NCI-H82 (cell line): ENCODE measurements at regions not wholly inside any gene's neighbourhood (a gene's known extent, or its start where the extent isn't known, plus 50 kb on each side); places are given as distances from the start of the nearest gene placed in this dataset.

Experiments used
- DNase-seq: peaks from one replicate; lab custom pipeline; 2025; lab: John Stamatoyannopoulos, UW

DNA sequence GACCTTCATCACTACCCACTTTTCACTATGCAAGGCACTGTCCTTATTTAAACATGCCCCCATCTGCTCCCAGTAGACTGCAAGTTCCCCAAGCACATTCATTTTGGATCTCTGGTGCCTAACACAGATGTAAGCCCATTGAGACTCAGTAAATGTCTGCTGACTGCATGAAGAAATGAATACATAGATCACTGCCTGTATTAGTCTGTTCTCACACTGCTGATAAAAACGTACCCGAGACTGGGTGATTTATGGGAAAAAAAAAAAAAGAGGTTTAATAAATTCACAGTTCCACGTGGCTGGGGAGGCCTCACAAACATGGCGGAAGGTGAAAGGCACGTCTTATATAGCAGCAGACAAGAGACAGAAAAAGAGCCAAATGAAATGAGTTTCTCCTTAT is 204.9 kb downstream of the ATG4C start:
- DNase-seq, result no peak

GRCh38 chr1:62989497-62989896 is 205.6 kb downstream of the ATG4C start:
- peak; percentile 31 for DNase-seq

DNA sequence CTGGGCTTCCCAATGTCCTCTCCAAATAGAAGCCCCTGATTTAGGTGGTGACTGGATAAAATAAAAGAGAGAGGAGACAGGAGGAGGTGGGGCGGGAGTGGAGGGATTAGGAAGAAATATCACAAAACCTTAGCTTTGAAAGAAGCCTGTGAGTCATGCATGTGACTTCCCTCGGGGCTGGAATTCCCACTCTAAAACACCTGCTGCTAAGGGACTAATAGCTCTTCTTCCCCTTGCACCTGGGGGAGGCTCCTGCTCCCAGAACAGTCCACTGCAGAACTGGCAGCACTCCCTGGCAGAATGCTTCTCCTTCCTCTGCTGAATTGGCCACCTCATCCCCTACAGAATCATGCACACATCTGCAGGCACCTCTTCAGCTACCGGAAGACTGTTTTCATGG is 207.2 kb downstream of the ATG4C start:
- DNase-seq, result no peak

- DNase-seq, result no peak
Measured at GRCh38 chr1:62993844-62994243, 209.9 kb downstream of the ATG4C start.

DNA sequence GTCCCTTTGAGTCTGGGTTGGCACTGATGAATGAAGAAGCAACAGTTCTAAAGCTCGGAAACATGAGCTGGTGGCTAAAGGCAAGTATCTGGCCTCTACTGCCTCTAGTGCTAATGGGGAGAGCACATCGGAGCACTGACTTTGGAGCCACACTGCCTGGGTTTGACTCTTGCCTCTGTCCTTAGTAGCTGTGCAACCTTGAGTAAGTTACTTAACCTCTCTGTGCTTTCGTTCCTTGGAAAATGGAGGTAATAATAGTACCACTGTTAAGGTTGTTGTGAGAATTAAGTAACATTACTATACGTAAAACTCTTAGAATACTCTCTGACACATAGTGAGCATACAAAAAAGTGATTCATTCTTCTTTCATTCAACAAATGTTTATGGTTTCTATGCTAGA is 211.2 kb downstream of the ATG4C start:
- DNase-seq, result no peak

GRCh38 chr1:62997884-62998283 is 214.0 kb downstream of the ATG4C start:
- DNase-seq, result no peak

GRCh38 chr1:62998845-62999649 is 215.1 kb downstream of the ATG4C start:
- DNase-seq, result no peak

DNA sequence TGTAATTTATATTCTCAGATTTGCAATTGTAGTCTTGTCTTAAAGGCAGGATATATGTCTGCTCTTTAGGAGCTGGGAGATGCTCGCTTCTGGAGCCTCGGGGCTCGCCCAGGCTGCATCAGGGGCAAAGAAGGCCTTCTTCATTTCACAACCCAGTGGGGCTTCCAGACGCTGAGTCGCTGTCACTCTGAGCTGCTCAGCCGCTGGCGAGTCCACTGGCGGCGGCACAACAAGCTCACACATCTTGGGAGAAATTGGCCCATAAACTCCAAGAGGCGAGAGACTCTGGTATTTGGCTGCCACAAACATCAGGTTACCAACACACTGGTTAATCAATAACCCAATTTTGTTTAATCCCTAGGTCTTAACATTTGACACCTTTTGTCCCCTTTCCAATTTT is 216.6 kb downstream of the ATG4C start:
- DNase-seq, result peak; percentile 34

- peak; percentile 35 for DNase-seq
Measured at GRCh38 chr1:63004868-63005267, 220.9 kb downstream of the ATG4C start.

- no peak for DNase-seq
Measured at GRCh38 chr1:63005812-63006211, 221.9 kb downstream of the ATG4C start.

DNA sequence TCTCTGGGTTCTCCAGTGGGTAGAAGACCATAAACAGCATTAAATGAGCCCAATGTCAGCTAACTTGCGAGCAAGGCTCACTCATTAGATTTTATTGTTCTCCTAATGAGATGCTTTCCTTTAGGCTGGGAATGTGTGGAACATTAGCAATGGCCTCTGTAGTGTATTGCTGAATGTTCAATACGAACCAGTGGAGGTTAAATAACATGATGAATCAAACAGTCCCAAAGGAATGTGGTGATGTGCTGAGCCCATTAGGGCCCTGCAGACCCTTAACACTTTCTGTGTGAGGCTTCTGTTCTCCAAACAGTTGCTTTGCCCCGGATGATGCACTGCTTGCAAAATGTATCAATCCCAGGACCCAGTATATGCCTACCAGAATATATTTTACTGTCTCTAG is 225.5 kb downstream of the ATG4C start:
- DNase-seq, result no peak

GRCh38 chr1:63010913-63011660 is 227.2 kb downstream of the ATG4C start:
- DNase-seq, result no peak

GRCh38 chr1:63012339-63012738 is 228.4 kb downstream of the ATG4C start:
- no peak for DNase-seq

DNA sequence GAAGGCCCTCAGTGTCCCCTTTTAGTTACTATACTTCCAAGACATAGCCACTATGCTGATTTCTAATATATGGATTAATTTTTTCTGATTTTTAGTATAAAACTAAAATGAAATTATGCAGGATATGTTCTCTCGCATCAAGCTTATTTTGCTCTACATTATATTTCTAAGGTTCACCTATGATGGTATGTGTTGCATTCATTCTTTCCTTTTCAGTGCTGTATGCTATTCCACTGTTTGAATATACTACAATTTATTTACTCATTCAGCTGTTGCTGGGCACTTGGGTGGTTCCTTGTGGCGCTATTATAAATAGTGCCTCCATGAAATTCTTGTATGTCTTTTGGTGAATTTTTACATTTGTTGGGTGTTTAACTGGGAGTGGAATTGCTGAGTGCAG is 230.3 kb downstream of the ATG4C start:
- DNase-seq, result no peak

GRCh38 chr1:63022319-63022718 is 238.4 kb downstream of the ATG4C start:
- no peak for DNase-seq

DNA sequence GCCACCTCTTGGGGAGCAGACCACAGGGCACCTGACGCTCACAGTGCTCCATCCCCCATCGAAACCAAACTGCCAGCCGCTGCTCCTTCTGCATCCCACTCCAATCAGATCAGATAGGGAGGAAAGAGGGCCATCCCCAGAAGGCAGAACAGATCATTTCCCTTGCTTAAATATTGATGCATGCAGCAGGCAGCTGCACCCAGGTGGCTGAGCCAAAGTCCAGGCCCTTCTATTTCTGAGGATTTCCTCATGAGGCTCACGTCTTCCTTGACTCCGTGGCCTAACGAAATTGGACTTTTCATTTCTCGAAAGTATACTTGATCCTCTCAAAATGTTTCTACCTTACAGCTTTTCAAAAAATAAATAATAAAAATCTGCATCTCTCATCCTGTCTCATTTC is 239.2 kb downstream of the ATG4C start:
- no peak for DNase-seq

DNA sequence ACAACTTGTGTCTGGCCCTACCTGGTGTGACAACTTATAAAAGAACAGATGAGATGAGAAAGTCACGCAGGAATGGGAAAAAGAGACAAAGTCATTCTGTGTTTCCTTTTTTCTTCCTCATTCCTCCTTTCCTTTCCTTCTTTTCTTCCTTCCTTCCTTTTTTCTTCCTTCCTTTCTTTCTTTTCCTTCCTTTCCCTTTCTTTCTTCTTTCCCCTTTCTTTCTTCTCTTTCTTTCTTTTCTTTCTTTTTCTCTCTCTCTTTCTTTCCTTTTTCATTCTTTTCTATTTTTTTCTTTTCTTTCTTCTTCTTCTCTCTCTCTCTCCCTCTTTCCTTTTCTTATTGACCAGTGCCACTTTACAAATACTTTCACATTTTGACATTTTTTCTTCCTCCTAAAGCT is 239.7 kb downstream of the ATG4C start:
- no peak for DNase-seq

DNA sequence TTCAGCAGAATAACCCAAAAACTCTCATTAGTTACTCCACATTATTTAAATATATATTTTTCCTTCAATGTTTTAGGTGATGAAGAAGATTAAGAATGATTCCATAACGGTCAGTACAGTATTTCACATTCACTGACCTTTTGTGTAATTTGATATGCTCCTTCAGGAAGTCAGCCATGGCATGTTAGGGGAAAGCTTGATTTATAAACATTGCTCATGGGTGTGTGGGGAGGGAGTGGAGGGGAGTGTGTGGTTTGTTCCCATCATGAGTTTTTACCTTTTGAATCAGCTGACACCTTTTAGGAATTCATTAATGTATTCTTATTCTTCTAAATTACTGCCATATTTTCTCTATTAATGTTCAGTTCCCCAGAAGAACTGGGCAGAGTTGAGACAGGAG is 240.2 kb downstream of the ATG4C start:
- no peak for DNase-seq

DNA sequence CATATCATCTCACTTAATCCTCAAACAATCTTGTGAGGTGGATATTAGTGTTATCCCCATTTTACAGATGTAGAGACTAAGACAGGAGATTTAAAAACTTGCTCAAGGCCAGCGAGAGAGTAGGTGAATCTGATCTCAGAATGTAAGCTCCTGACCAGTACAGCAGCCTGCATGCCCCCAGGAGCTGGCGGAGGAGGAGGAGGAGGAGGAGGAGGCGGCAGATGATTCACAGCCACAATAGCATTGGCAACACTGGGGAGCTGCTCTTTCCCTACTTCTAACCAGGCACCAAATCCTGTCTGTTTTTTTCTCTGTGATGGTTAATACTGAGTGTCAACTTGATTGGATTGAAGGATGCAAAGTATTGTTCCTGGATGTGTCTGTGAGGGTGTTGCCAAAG is 243.2 kb downstream of the ATG4C start:
- no peak for DNase-seq

DNA sequence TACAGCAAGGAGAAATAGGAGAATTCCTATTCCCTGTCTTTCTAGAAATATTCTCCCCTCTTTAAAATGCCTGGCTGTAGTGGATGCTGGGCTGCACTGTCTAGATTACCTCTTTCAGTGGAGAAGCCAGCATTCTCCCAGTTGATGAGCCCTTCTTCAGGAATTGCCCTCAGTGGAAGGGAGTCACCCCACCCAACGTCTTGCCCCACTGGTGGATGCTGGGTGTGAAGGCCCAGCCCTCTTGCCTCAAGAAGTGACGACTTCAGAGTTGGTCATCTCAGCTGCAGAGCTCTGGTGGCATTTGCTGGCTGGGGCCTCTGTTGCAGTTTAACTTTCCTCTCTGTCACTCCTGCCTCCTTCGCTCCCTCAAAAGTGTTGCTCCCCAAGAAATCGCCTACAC is 248.2 kb downstream of the ATG4C start:
- DNase-seq, result no peak

DNA sequence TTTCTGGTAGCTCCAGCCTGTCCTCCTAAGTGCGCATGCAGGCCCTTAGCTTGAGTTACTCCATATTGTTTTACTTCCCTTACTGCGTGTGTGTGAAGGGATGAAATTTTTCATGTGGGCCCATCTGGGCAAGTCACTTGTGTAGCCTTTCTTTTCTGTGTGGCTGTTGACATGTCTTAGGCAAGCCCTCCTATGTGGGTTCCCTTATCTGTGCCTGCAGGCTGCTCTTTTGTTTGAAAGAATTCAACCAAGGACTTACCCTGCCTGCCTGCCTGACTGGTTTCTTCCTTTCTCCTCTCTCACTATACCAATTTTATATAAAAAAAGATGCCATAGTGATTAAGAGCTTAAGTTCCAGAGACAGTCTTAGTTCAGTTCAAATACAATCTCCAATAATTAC is 249.3 kb downstream of the ATG4C start:
- no peak for DNase-seq

- no peak for DNase-seq
Measured at GRCh38 chr1:63034256-63034655, 250.3 kb downstream of the ATG4C start.

DNA sequence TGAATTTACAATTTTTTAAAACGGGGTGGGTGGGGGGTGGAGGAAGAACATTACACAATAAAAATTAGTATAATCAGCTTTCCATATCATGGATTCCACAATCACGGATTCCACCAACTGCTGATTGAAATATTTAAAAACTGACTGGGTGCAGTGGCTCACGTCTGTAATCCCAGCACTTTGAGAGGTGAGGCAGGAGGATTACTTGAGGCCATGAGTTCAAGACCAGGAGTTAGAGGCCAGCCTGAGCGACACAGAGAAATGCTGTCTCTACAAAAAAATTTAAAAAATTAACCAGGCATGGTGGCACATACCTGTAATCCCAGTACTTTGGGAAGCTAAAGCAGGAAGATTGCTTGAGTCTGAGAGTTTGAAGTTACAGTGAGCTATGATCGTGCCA is 254.7 kb downstream of the ATG4C start:
- DNase-seq, result no peak

GRCh38 chr1:63041660-63042059 is 257.7 kb downstream of the ATG4C start:
- DNase-seq, result no peak
